Transverse colon (tissue), 4 donors: ENCODE measurements at regions not wholly inside any gene's neighbourhood (a gene's known extent, or its start where the extent isn't known, plus 50 kb on each side); places are given as distances from the start of the nearest gene placed in this dataset.

ENCODE experiments used
- DNase-seq: peaks from one replicate; pipeline ENCODE4 v3.0.0-alpha.2; 2019
- H3K27ac ChIP-seq, 4 donors: fragments of 200-600 bp; sonication (generic); 2 replicates each; pipeline ENCODE4 v1.5.1; 2016 to 2018; ENCODE audit warnings: inconsistent platforms in 4 of 4
- H3K27me3 ChIP-seq: fragments of 200-600 bp; sonication (generic); 2 replicates; pipeline ENCODE4 v1.5.1; 2017; ENCODE audit warnings: inconsistent platforms
- H3K36me3 ChIP-seq, 4 donors: fragments of 200-600 bp; sonication (generic); 2 replicates each; pipeline ENCODE4 v1.5.1; 2017 to 2019; ENCODE audit warnings: inconsistent platforms in 4 of 4
- H3K4me1 ChIP-seq, 4 donors: fragments of 200-600 bp; sonication (generic); 2 replicates each; pipeline ENCODE4 v1.5.1; 2017 to 2020; ENCODE audit warnings: inconsistent platforms in 4 of 4
- H3K4me3 ChIP-seq, 4 donors: fragments of 200-600 bp; sonication (generic); 1 replicate in 1 of 4; 2 replicates in 3 of 4; pipeline versions ENCODE4 v1.5.1 to v1.6.1; 2017 to 2019; ENCODE audit warnings: inconsistent platforms in 4 of 4
- H3K9me3 ChIP-seq, 2 donors: fragments of 200-600 bp; sonication (generic); 2 replicates each; pipeline ENCODE4 v1.5.1; 2017 to 2019; ENCODE audit warnings: inconsistent platforms in 2 of 2
- EP300 ChIP-seq: sonication (generic); formaldehyde crosslinking; IDR thresholded peaks from one replicate; pipeline ENCODE4 v1.6.1; 2017; ENCODE audit warnings: antibody characterized with exemption, low read depth
- POLR2A ChIP-seq: fragments of 450-650 bp; IDR thresholded peaks from one replicate; pipeline ENCODE4 v1.6.1; 2016; ENCODE audit warnings: antibody characterized with exemption, mild to moderate bottlenecking, moderate library complexity
- POLR2AphosphoS5 ChIP-seq, 3 donors: sonication (generic); formaldehyde crosslinking; IDR thresholded peaks; one replicate each; pipeline ENCODE4 v1.6.1; 2016; ENCODE audit warnings: antibody characterized with exemption in 3 of 3
- whole genome bisulfite sequencing, 2 donors: methylation state at CpG; one replicate each; pipeline ENCODE4 v1.1.5; 2018; ENCODE audit warnings: low coverage in 1 of 2; 5-methylcytosine and 5-hydroxymethylcytosine counted together
- in situ Hi-C, 4 donors: fragments of 200-750 bp; cut with MboI; loops; one replicate each; pipeline versions ENCODE4 v1.15.0 to v1.15.1; 2017; ENCODE audit warnings: low sequenced_read_pairs in 3 of 4, low pct_ligation_motif_present in 1 of 4, low pct_unique_long_range_greater_than_20kb in 1 of 4
- intact Hi-C: fragments of 100-400 bp; cut with DNase I; formaldehyde crosslinking; loops from one replicate; pipeline ENCODE4 v1.15.1; 2023; ENCODE audit warnings: low total_unique reads
- TF ChIP-seq, protein P1 (sequence below), 5 experiments: fragments of 200-600 bp in 3 of 5; fragments of 450-650 bp in 2 of 5; sonication (generic) in 3 of 5; IDR thresholded peaks; 1 replicate in 2 of 5; 2 replicates in 3 of 5; pipeline ENCODE4 v1.5.1; 2016 to 2017; ENCODE audit warnings: antibody characterized with exemption in 5 of 5, inconsistent platforms in 3 of 5, mild to moderate bottlenecking in 2 of 5, moderate library complexity in 1 of 5

GRCh38 chr3:34727700-34728099 is 911.6 kb upstream of the ARPP21 start:
- DNase-seq, result no peak
- Histone ChIP-seq H3K27me3 (no peaks in the 10 kb centered on the region), H3K4me3 (no peak overlapping the region), H3K36me3 (no peaks in the 10 kb centered on the region), H3K4me1 (no peaks in the 10 kb centered on the region), H3K9me3 (no peaks in the 10 kb centered on the region), H3K27ac (no peak overlapping the region)
- TF ChIP-seq, protein P1, sequence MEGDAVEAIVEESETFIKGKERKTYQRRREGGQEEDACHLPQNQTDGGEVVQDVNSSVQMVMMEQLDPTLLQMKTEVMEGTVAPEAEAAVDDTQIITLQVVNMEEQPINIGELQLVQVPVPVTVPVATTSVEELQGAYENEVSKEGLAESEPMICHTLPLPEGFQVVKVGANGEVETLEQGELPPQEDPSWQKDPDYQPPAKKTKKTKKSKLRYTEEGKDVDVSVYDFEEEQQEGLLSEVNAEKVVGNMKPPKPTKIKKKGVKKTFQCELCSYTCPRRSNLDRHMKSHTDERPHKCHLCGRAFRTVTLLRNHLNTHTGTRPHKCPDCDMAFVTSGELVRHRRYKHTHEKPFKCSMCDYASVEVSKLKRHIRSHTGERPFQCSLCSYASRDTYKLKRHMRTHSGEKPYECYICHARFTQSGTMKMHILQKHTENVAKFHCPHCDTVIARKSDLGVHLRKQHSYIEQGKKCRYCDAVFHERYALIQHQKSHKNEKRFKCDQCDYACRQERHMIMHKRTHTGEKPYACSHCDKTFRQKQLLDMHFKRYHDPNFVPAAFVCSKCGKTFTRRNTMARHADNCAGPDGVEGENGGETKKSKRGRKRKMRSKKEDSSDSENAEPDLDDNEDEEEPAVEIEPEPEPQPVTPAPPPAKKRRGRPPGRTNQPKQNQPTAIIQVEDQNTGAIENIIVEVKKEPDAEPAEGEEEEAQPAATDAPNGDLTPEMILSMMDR (IDR thresholded peaks at IDR 0.05), result no peak
- TF ChIP-seq EP300 (no peak), POLR2AphosphoS5 (IDR thresholded peaks at IDR 0.05) (no peak), POLR2A (no peak)
- WGBS, 2 donors, result 45 to 50% methylated on average over 2 of the region's 2 CpGs
- in situ Hi-C loops (no loop called here), intact Hi-C loops (no loop called here)

DNA sequence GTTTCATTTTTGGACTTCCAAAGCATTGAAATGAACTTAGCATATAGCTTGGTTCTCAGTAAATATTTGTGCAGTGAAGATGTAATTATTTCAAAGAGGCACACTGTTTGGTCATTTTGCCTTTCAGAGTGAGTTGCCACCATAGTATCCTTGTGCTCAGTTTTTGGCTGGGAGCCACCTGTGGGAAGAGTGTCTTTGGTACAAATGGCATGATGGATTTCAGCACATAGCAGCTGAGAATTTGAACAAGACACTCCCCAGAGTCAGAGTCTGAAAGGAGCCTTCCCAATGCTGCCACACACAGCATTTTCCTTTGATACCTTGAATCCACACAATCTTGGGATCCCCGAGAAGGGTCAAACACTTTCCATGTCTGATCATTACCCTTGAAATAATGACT is 897.2 kb upstream of the ARPP21 start:
- in situ Hi-C loops, result no loop called here
- Histone ChIP-seq H3K4me1 (no peaks in the 10 kb centered on the region), H3K9me3 (no peaks in the 10 kb centered on the region), H3K4me3 (no peak overlapping the region), H3K27me3 (no peaks in the 10 kb centered on the region), H3K36me3 (no peaks in the 10 kb centered on the region), H3K27ac (no peak overlapping the region)
- TF ChIP-seq POLR2A, result no peak
- no peak for TF ChIP-seq EP300
- TF ChIP-seq, protein P1 (IDR thresholded peaks at IDR 0.05), result no peak
- TF ChIP-seq POLR2AphosphoS5 (IDR thresholded peaks at IDR 0.05), result no peak
- 86 to 91% methylated on average over 1 of the region's 1 CpG for WGBS, 2 donors
- no peak for DNase-seq
- intact Hi-C loops, result no loop called here

DNA sequence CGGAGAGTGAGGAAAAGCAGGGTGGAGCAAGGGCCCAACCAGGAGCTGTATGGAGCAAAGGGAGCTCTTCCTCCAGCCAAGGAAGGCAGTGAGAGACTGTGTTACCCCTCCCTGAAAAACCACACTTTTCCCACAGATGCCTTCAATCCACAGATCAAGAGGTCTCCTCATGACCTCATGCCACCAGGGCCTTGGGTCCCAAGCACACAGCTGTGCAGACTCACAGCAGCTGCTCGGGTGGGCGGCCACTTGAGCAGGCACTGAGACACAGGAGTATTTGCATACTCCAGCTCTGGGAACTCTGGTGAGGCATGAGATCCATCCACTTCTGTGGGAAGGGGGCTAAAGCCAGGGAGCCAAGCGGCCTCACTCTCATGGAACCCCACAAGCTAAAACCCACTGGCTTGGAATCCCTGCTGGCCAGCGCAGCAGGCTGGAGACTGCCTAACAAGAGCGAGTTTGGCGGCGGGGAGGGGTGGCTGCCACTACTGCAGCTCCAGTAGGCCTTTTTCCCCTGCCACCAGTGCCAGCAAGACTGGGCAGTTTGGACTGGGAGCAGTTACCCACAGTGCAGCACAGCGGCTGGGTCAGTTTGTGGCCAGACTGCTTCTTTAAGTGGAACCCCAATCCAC is 880.6 kb upstream of the ARPP21 start:
- DNase-seq, result no peak
- Histone ChIP-seq H3K36me3 (no peaks in the 10 kb centered on the region), H3K27me3 (no peaks in the 10 kb centered on the region), H3K27ac (no peak overlapping the region), H3K9me3 (no peaks in the 10 kb centered on the region), H3K4me1 (no peaks in the 10 kb centered on the region), H3K4me3 (no peak overlapping the region)
- in situ Hi-C loops, result no loop called here
- WGBS, 2 donors, result 89% methylated on average over 9 of the region's 9 CpGs; no CpG with 5 or more reads in 1 of the 2 donors
- TF ChIP-seq EP300, result no peak
- TF ChIP-seq POLR2AphosphoS5 (IDR thresholded peaks at IDR 0.05), result no peak
- TF ChIP-seq, protein P1 (IDR thresholded peaks at IDR 0.05), result no peak
- no peak for TF ChIP-seq POLR2A
- intact Hi-C loops, result no loop called here

DNA sequence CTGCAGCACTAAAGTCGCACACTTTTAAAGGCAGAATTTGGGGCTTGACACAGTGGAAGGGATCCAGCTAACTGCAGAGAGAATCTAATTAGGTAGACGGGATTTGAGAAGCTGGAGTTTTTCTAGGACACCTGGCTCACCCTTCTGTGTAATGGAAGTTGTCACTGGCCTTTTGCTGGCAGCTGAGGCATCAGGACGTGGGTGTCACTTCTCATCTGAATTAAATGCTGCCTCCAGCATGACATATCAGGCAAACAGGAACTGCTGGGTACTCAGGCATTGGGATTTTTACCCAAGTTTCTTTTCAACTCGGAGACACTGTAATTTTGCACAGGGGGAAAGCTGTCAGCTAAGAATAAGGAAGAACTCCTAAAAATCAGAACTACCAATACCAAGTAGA is 861.9 kb upstream of the ARPP21 start:
- H3K36me3 ChIP-seq, result no peaks in the 10 kb centered on the region
- DNase-seq, result no peak
- H3K27ac ChIP-seq, result no peak overlapping the region
- intact Hi-C loops, result no loop called here
- in situ Hi-C loops, result no loop called here
- H3K4me3 ChIP-seq, result no peak overlapping the region
- 51 to 78% methylated on average over 2 to 4 of the region's 4 CpGs for WGBS, 2 donors
- H3K4me1 ChIP-seq, result no peaks in the 10 kb centered on the region
- TF ChIP-seq EP300 (no peak), POLR2A (no peak), POLR2AphosphoS5 (IDR thresholded peaks at IDR 0.05) (no peak)
- TF ChIP-seq, protein P1 (IDR thresholded peaks at IDR 0.05), result no peak
- no peaks in the 10 kb centered on the region for H3K9me3 ChIP-seq
- H3K27me3 ChIP-seq, result no peaks in the 10 kb centered on the region
